Breast epithelium (tissue), 4 donors: ENCODE measurements at regions not wholly inside any gene's neighbourhood (a gene's known extent, or its start where the extent isn't known, plus 50 kb on each side); places are given as distances from the start of the nearest gene placed in this dataset.
"Not testable (repeated sequence)": the region's sequence is repeated elsewhere in the genome, so short reads cannot be mapped to it uniquely, and the experiment has no call there.

Experiments used
- DNase-seq, 2 donors: peaks; one replicate each; pipeline ENCODE4 v3.0.0-alpha.2; 2019; ENCODE audit warnings: low spot score in 2 of 2
- H3K27ac ChIP-seq, 2 donors: fragments of 200-600 bp; sonication (generic) in 1 of 2; one replicate each; pipeline ENCODE4 v1.5.1; 2016 to 2019; ENCODE audit warnings: mild to moderate bottlenecking in 1 of 2
- H3K27me3 ChIP-seq, 2 donors: fragments of 200-600 bp; sonication (generic) in 1 of 2; one replicate each; pipeline versions ENCODE4 v1.5.1 to v1.6.0; 2017 to 2019; ENCODE audit warnings: control low read depth in 1 of 2, mild to moderate bottlenecking in 1 of 2
- H3K36me3 ChIP-seq: fragments of 200-600 bp; one replicate; pipeline ENCODE4 v1.5.1; 2019
- H3K4me1 ChIP-seq, 2 donors: fragments of 200-600 bp; sonication (generic); one replicate each; pipeline ENCODE4 v1.5.1; 2016 to 2019; ENCODE audit warnings: control low read depth in 1 of 2
- H3K4me3 ChIP-seq, 3 donors: fragments of 200-600 bp; sonication (generic); 1 replicate in 2 of 3; 2 replicates in 1 of 3; pipeline ENCODE4 v1.5.1; 2016 to 2019; ENCODE audit warnings: mild to moderate bottlenecking in 3 of 3, moderate library complexity in 2 of 3
- H3K9me3 ChIP-seq, 2 donors: fragments of 200-600 bp; sonication (generic) in 1 of 2; one replicate each; pipeline ENCODE4 v1.5.1; 2016 to 2019; ENCODE audit warnings: control low read depth in 1 of 2
- CTCF ChIP-seq, 3 donors: fragments of 450-650 bp; IDR thresholded peaks; one replicate each; pipeline ENCODE4 v1.5.1; 2016 to 2017; ENCODE audit warnings: antibody characterized with exemption in 3 of 3, mild to moderate bottlenecking in 3 of 3, moderate library complexity in 3 of 3
- POLR2A ChIP-seq: fragments of 450-650 bp; IDR thresholded peaks from one replicate; pipeline ENCODE4 v1.6.1; 2016; ENCODE audit warnings: antibody characterized with exemption, mild to moderate bottlenecking, moderate library complexity
- POLR2AphosphoS5 ChIP-seq, 3 donors: sonication (generic); formaldehyde crosslinking; IDR thresholded peaks; one replicate each; pipeline ENCODE4 v1.6.1; 2017; ENCODE audit warnings: antibody characterized with exemption in 3 of 3
- intact Hi-C: fragments of 100-400 bp; cut with DNase I; formaldehyde crosslinking; loops from one replicate; pipeline ENCODE4 v1.15.1; 2023; ENCODE audit warnings: low total_unique reads

GRCh38 chr1:71298633-71299032 is 217.8 kb upstream of the ZRANB2 start:
- Histone ChIP-seq H3K27ac (no peak overlapping the region), H3K4me3 (no peak overlapping the region), H3K4me1 (no peaks in the 10 kb centered on the region), H3K27me3 (no peaks in the 10 kb centered on the region), H3K9me3 (no peaks in the 10 kb centered on the region), H3K36me3 (no peaks in the 10 kb centered on the region)
- no peak for DNase-seq
- intact Hi-C loops = no loop called here
- TF ChIP-seq POLR2AphosphoS5 (IDR thresholded peaks at IDR 0.05) (no peak), CTCF (IDR thresholded peaks at IDR 0.05) (no peak), POLR2A (no peak)

- H3K36me3 ChIP-seq = no peaks in the 10 kb centered on the region
- intact Hi-C loops = no loop called here
- no peaks in the 10 kb centered on the region for H3K9me3 ChIP-seq
- DNase-seq = no peak
- H3K4me1 ChIP-seq = no peaks in the 10 kb centered on the region
- H3K4me3 ChIP-seq = no peak overlapping the region
- no peak for TF ChIP-seq POLR2AphosphoS5 (IDR thresholded peaks at IDR 0.05)
- no peaks in the 10 kb centered on the region for H3K27me3 ChIP-seq
- no peak overlapping the region for H3K27ac ChIP-seq
Measured at GRCh38 chr1:71296551-71297134, 215.8 kb upstream of the ZRANB2 start.

GRCh38 chr1:71295350-71295749 is 214.5 kb upstream of the ZRANB2 start:
- Histone ChIP-seq H3K27me3 (no peaks in the 10 kb centered on the region), H3K36me3 (no peaks in the 10 kb centered on the region), H3K9me3 (no peaks in the 10 kb centered on the region), H3K27ac (no peak overlapping the region), H3K4me1 (no peaks in the 10 kb centered on the region), H3K4me3 (no peak overlapping the region)
- DNase-seq = no peak
- intact Hi-C loops = no loop called here
- no peak for TF ChIP-seq POLR2AphosphoS5 (IDR thresholded peaks at IDR 0.05)
- no peak for TF ChIP-seq POLR2A
- TF ChIP-seq CTCF (IDR thresholded peaks at IDR 0.05) = no peak

GRCh38 chr1:71294178-71294577 is 213.3 kb upstream of the ZRANB2 start:
- Histone ChIP-seq H3K4me3 (no peak overlapping the region), H3K9me3 (no peaks in the 10 kb centered on the region), H3K27ac (no peak overlapping the region), H3K36me3 (no peaks in the 10 kb centered on the region), H3K27me3 (no peaks in the 10 kb centered on the region), H3K4me1 (no peaks in the 10 kb centered on the region)
- TF ChIP-seq POLR2A = no peak
- TF ChIP-seq CTCF (IDR thresholded peaks at IDR 0.05) = no peak
- intact Hi-C loops = no loop called here
- DNase-seq = no peak

- intact Hi-C loops = no loop called here
- no peak overlapping the region for H3K4me3 ChIP-seq
Measured at GRCh38 chr1:71292203-71292602, 211.4 kb upstream of the ZRANB2 start.

GRCh38 chr1:71290506-71291237 is 209.8 kb upstream of the ZRANB2 start:
- intact Hi-C loops, DNase-seq, H3K4me3 ChIP-seq, H3K9me3 ChIP-seq, H3K27ac ChIP-seq, H3K4me1 ChIP-seq, H3K36me3 ChIP-seq, H3K27me3 ChIP-seq: not testable (repeated sequence)

More at GRCh38 chr1:71292203-71292602, 211.4 kb upstream of the ZRANB2 start:
- no peaks in the 10 kb centered on the region for H3K36me3 ChIP-seq
- H3K9me3 ChIP-seq = no peaks in the 10 kb centered on the region
- TF ChIP-seq POLR2AphosphoS5 (IDR thresholded peaks at IDR 0.05) (no peak), CTCF (IDR thresholded peaks at IDR 0.05) (no peak), POLR2A (no peak)
- H3K27me3 ChIP-seq = no peaks in the 10 kb centered on the region
- DNase-seq = no peak
- H3K4me1 ChIP-seq = no peaks in the 10 kb centered on the region
- no peak overlapping the region for H3K27ac ChIP-seq
